ENCODE measurements at regions not wholly inside any gene's neighbourhood (a gene's known extent, or its start where the extent isn't known, plus 50 kb on each side); places are given as distances from the start of the nearest gene placed in this dataset.

DNA sequence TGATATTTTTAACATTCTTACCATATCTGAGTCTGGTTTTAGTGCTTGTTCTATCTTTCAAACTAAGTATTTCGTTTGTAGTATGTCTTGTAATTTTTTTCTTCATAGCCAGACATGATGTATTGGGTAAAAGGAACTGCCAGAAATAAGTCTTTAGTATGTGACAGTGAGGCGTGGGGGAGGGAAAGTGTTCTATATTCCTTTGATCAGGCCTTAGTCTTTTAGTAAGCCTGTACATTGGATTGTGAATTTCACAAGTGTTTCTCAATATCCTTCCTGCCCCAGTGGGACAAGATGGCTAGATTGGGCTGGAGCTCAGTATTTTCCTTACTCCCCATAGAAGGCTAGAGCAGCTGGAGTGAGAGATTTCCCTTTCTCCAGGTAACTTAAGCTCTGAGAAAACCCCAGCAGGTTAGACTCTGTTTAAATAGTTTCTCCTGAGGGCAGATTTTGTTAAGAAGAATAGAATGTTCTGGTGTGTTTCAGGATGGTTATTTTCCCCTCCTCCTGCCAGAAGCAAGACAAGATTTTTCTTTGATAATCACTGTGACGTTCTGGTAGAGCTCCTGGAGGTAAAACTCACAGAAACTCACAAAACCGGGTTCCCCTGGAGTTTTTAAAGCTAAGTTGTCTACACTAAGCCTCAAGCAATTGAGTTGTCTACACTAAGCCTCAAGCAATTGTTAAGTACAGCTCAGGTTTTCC is 140.7 kb upstream of the ARPP21 start:
- Histone ChIP-seq H3K27me3 (ENCODE audit: low read length) (no peaks in the 10 kb centered on the region), H3K79me2 (ENCODE audit: insufficient read depth, low read length) (no peaks in the 10 kb centered on the region), H3K9ac (ENCODE audit: low read length) (no peak overlapping the region), H3F3A (ENCODE audit: insufficient read depth) (no peaks in the 10 kb centered on the region), H2AFZ (ENCODE audit: low read depth, low read length, severe bottlenecking) (no peak overlapping the region), H3K9me2 (replicated peaks; ENCODE audit: insufficient read depth, low read length) (no peaks in the 10 kb centered on the region), H3K9me3 (ENCODE audit: insufficient read depth, low read length) (no peaks in the 10 kb centered on the region), H4K20me1 (ENCODE audit: low read depth, low read length) (no peaks in the 10 kb centered on the region), H3K4me2 (ENCODE audit: low read depth, low read length, poor library complexity, severe bottlenecking) (no peak overlapping the region), H3K4me3 (ENCODE audit: insufficient read depth, low read length, poor library complexity, severe bottlenecking) (no peak overlapping the region), H3K27ac (ENCODE audit: low read depth, low read length) (no peak overlapping the region), H3K36me3 (ENCODE audit: low read length) (0 out of 2 replicates have a peak, but pooled peaks cover 3% of the 10 kb centered on the region)
- TF ChIP-seq, protein P1, sequence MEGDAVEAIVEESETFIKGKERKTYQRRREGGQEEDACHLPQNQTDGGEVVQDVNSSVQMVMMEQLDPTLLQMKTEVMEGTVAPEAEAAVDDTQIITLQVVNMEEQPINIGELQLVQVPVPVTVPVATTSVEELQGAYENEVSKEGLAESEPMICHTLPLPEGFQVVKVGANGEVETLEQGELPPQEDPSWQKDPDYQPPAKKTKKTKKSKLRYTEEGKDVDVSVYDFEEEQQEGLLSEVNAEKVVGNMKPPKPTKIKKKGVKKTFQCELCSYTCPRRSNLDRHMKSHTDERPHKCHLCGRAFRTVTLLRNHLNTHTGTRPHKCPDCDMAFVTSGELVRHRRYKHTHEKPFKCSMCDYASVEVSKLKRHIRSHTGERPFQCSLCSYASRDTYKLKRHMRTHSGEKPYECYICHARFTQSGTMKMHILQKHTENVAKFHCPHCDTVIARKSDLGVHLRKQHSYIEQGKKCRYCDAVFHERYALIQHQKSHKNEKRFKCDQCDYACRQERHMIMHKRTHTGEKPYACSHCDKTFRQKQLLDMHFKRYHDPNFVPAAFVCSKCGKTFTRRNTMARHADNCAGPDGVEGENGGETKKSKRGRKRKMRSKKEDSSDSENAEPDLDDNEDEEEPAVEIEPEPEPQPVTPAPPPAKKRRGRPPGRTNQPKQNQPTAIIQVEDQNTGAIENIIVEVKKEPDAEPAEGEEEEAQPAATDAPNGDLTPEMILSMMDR (IDR thresholded peaks at IDR 0.05; ENCODE audit: insufficient read depth, low read length, poor library complexity, severe bottlenecking) = no peak
- no peak for TF ChIP-seq EZH2phosphoT487 (conservative IDR thresholded peaks at IDR 0.05; ENCODE audit: low read length)

DNA sequence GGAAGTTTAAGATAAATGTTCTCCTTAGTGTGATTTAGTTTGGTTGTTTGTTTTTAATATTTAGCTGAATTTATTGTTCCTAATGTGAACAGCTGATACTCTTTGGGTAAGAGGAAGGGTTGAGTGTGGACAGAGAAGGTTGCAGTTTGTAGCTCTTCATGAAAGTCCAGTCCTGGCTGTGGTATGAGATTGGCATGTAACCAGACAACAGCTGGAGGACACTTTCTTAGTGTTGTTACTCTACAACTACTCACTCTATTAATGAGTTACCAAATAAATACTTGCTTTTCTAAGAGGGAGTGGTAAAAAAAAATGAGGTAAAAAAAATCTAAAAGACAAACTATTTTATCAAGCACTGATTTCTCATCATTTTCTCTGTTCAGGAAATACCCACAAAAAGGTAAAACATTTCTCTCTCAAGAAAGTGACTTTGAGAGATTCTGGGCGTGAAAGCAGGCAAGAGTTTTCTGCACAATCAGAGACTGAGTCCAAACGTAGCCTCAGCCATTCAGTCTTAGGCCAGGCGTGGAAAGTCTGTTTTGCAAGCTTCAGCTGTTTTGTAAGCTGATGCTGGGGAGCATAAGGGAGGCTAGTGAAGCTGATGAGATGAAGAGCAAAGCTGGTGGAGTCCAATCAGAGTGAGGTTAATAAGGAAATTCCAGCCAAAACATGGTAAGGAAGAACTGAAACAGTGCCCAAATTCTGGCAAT is 138.5 kb upstream of the ARPP21 start:
- no peaks in the 10 kb centered on the region for H3K79me2 ChIP-seq (ENCODE audit: insufficient read depth, low read length)
- no peak overlapping the region for H3K4me3 ChIP-seq (ENCODE audit: insufficient read depth, low read length, poor library complexity, severe bottlenecking)
- no peaks in the 10 kb centered on the region for H3F3A ChIP-seq (ENCODE audit: insufficient read depth)
- H4K20me1 ChIP-seq (ENCODE audit: low read depth, low read length) = no peaks in the 10 kb centered on the region
- 0 out of 2 replicates have a peak, but pooled peaks cover 3% of the 10 kb centered on the region for H3K36me3 ChIP-seq (ENCODE audit: low read length)
- no peaks in the 10 kb centered on the region for H3K9me2 ChIP-seq (replicated peaks; ENCODE audit: insufficient read depth, low read length)
- H3K9ac ChIP-seq (ENCODE audit: low read length) = no peak overlapping the region
- no peak overlapping the region for H3K4me2 ChIP-seq (ENCODE audit: low read depth, low read length, poor library complexity, severe bottlenecking)
- H3K27ac ChIP-seq (ENCODE audit: low read depth, low read length) = no peak overlapping the region
- H2AFZ ChIP-seq (ENCODE audit: low read depth, low read length, severe bottlenecking) = no peak overlapping the region
- no peak for TF ChIP-seq EZH2phosphoT487 (conservative IDR thresholded peaks at IDR 0.05; ENCODE audit: low read length)
- TF ChIP-seq, protein P1 (IDR thresholded peaks at IDR 0.05; ENCODE audit: insufficient read depth, low read length, poor library complexity, severe bottlenecking) = no peak
- H3K9me3 ChIP-seq (ENCODE audit: insufficient read depth, low read length) = no peaks in the 10 kb centered on the region
- H3K27me3 ChIP-seq (ENCODE audit: low read length) = no peaks in the 10 kb centered on the region

DNA sequence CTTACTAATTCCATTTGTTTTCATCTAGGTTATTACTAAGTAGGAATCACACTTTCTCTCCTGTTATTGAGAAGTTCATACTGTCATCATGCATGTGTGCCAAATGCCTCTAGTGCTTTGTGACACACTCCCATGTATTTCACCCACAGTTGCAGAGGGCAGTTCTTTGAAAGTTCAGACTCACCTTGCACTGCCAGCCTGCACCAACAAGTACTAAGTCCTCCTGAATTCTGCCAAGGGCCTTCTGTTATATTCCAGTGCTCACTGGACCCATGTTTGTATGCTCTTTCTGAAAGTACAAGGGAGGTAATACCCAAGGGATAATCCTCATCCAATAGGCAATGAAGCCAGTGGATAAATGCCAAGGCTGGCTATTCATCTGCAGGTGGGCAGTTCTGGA is 136.6 kb upstream of the ARPP21 start:
- H3K27ac ChIP-seq (ENCODE audit: low read depth, low read length) = no peak overlapping the region
- no peaks in the 10 kb centered on the region for H3K79me2 ChIP-seq (ENCODE audit: insufficient read depth, low read length)
- no peak overlapping the region for H2AFZ ChIP-seq (ENCODE audit: low read depth, low read length, severe bottlenecking)
- H3F3A ChIP-seq (ENCODE audit: insufficient read depth) = no peaks in the 10 kb centered on the region
- no peak overlapping the region for H3K4me2 ChIP-seq (ENCODE audit: low read depth, low read length, poor library complexity, severe bottlenecking)
- no peaks in the 10 kb centered on the region for H3K9me3 ChIP-seq (ENCODE audit: insufficient read depth, low read length)
- no peaks in the 10 kb centered on the region for H4K20me1 ChIP-seq (ENCODE audit: low read depth, low read length)
- no peak overlapping the region for H3K4me3 ChIP-seq (ENCODE audit: insufficient read depth, low read length, poor library complexity, severe bottlenecking)
- 0 out of 2 replicates have a peak, but pooled peaks cover 3% of the 10 kb centered on the region for H3K36me3 ChIP-seq (ENCODE audit: low read length)
- H3K9me2 ChIP-seq (replicated peaks; ENCODE audit: insufficient read depth, low read length) = no peaks in the 10 kb centered on the region
- TF ChIP-seq, protein P1 (IDR thresholded peaks at IDR 0.05; ENCODE audit: insufficient read depth, low read length, poor library complexity, severe bottlenecking) = no peak
- TF ChIP-seq EZH2phosphoT487 (conservative IDR thresholded peaks at IDR 0.05; ENCODE audit: low read length) = no peak
- H3K27me3 ChIP-seq (ENCODE audit: low read length) = no peaks in the 10 kb centered on the region
- H3K9ac ChIP-seq (ENCODE audit: low read length) = no peak overlapping the region
